Stimulated activated naive CD8-positive, alpha-beta T cell treated with anti-CD3 and anti-CD28 coated beads, Interleukin-15, Interleukin-2, amounts not matched to agents 100 U/mL and 50 U/mL, for 24 hours (primary cell): ENCODE measurements at regions not wholly inside any gene's neighbourhood (a gene's known extent, or its start where the extent isn't known, plus 50 kb on each side); places are given as distances from the start of the nearest gene placed in this dataset.

Experiments
- ATAC-seq: fragments of 150-1000 bp; cut with Tn5 transposase; one replicate; pipeline ENCODE4 v1.10.0; 2021
- DNase-seq: peaks from one replicate; pipeline ENCODE4 v3.0.0; 2021

- DNase-seq, result no peak
- no peak for ATAC-seq
Observed at GRCh38 chr13:63198071-63198470, 1782.4 kb upstream of the PCDH20 start.

GRCh38 chr13:63195726-63196125 lies 1780.1 kb upstream of the PCDH20 start:
- DNase-seq, result no peak
- ATAC-seq, result no peak

- DNase-seq (no peak), ATAC-seq (no peak)
Observed at GRCh38 chr13:63190742-63191141, 1775.1 kb upstream of the PCDH20 start.

DNA sequence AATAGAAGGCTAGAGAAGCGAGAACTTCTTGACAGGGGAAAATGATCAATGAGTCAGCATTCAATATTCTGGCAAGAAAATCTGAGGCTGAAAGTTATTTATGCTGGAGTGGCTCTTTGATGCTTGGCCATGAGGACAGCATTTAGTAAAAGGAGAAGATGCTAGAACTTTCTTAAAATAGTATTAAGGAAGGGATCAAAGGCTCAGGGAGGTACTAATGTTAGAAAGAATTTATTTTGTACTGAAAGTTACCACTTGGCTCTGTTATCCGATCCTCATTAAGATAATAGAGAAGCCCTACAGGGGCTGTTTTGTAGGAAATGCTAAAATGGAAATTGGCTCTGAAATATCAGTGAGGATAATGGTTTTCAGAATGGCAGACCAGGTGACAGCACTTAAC lies 1774.6 kb upstream of the PCDH20 start:
- ATAC-seq (no peak), DNase-seq (no peak)

GRCh38 chr13:63189712-63190111 lies 1774.1 kb upstream of the PCDH20 start:
- ATAC-seq (no peak), DNase-seq (no peak)

- ATAC-seq (no peak), DNase-seq (no peak)
Observed at GRCh38 chr13:63184693-63185092, 1769.0 kb upstream of the PCDH20 start.

DNA sequence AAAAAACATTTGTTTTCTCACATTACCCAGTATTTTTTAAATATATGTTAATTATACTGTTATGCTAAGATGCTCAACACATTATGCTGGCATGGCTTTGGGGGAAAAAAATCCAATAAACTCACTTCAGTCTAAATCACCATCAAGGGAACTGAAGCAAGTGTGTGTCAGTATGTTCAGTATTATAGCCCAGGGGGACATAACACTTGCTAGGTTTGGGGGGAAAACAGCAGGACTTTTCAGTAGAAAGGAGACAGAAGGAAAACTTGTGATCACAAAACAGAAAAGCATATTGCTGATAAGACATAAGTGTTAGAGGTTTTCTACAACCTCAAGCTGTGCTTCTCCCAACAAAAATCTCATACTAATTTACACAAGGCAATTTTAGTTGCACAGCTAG lies 1759.9 kb upstream of the PCDH20 start:
- DNase-seq (no peak), ATAC-seq (no peak)

GRCh38 chr13:63167699-63168337 lies 1752.2 kb upstream of the PCDH20 start:
- no peak for ATAC-seq
- DNase-seq, result no peak

GRCh38 chr13:63166345-63166744 lies 1750.7 kb upstream of the PCDH20 start:
- ATAC-seq (no peak), DNase-seq (no peak)

GRCh38 chr13:63163903-63164302 lies 1748.3 kb upstream of the PCDH20 start:
- DNase-seq (no peak), ATAC-seq (no peak)

- ATAC-seq (no peak), DNase-seq (no peak)
Observed at GRCh38 chr13:63161219-63161618, 1745.6 kb upstream of the PCDH20 start.

DNA sequence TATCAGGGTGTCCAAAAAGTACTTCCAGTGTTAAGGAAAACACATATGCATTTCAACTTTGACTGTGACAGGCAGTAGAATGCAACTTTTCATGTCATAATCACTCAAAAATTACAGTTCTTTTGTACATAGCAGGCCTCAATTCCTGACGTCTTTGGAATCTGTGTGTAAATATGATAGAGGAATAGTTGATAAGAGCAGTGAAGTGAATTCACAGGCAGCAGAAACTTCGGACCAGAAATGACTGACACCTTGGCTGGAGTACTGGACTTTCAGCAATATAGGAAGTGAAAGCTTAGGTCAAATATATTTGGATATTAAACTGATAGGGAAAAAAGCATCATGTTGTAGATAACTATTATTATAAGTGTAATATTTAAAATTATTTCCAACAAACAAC lies 1741.2 kb upstream of the PCDH20 start:
- no peak for ATAC-seq

GRCh38 chr13:63149375-63149774 lies 1733.7 kb upstream of the PCDH20 start:
- DNase-seq (no peak), ATAC-seq (no peak)

More for the DNA sequence above, 1741.2 kb upstream of the PCDH20 start:
- no peak for DNase-seq

DNA sequence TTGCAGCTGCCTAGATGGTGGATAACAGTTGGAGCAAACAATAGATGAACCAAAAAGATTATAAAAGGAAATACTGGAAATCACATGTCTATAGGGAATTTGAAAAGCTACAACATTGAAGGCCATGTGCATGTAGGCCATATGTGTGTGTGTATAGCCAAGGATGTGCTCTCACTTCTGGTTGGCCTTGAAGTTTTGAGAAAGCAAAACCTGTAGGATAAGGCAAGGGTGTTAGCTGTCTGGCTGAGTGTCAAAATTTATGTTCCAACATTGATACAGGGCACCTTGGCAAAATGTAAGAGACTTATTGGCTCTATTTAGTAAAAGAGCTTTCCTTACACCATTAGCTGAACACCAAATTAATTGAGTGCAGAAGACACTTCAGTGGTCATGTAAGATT lies 1723.6 kb upstream of the PCDH20 start:
- ATAC-seq, result no peak
- DNase-seq, result no peak

DNA sequence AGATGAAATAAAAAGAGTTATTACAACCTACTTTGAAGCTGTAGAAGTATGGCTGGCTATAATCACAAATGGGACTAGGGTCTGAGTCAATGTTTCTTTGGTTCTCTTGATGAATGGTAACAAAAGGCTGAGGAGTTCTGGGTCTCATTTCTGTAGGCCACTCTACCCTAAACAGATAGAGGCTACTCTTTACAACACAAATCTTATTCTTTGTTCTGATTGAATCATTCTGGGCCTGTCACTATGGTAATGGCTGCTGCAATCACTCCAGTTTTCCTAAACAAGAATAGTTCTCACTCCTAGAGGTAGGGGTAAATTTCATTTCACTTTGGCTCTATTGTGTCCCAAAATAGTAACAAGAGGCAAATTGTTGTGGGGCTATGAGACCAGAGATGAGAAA lies 1714.3 kb upstream of the PCDH20 start:
- DNase-seq (no peak), ATAC-seq (no peak)

GRCh38 chr13:63128716-63129115 lies 1713.1 kb upstream of the PCDH20 start:
- ATAC-seq (no peak), DNase-seq (no peak)

DNA sequence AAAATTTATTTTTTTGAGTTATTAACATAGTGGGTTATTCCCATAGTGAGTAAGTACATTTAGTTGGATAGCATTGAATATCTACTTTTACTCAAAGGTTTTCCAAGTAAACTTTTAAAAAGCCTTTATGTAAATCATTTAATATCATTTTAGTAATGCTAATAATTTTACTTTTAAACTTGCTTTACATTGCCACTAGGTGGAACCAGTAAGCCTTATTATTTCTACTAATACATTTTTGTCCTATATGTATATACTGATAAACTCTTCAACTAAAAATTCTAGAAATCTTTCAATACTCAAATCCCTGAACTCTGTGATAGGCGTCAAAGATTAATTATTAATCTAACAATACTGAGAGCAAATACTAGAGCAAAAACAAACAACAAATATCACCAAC lies 1709.2 kb upstream of the PCDH20 start:
- ATAC-seq (no peak), DNase-seq (no peak)

GRCh38 chr13:63120883-63121282 lies 1705.2 kb upstream of the PCDH20 start:
- ATAC-seq (no peak), DNase-seq (no peak)

DNA sequence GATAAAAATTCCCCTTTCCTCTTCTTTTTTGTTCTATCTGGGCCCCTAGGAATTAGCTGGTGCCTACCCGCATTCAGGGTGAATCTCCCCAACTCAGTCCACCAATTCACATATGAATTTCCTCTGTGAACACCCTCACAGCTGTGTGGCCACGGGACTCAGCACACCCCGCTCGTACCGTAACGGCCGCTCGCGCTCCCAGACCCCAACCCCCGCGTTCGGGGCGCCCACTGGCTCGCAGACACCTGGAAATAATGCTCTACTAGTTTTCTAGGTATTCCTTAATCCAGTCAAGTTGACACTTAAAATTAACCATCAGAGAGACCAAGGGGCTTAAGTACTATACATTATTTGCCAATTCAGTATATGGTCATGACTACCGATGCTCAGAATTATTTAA lies 1702.1 kb upstream of the PCDH20 start:
- DNase-seq, result no peak
- ATAC-seq, result no peak

DNA sequence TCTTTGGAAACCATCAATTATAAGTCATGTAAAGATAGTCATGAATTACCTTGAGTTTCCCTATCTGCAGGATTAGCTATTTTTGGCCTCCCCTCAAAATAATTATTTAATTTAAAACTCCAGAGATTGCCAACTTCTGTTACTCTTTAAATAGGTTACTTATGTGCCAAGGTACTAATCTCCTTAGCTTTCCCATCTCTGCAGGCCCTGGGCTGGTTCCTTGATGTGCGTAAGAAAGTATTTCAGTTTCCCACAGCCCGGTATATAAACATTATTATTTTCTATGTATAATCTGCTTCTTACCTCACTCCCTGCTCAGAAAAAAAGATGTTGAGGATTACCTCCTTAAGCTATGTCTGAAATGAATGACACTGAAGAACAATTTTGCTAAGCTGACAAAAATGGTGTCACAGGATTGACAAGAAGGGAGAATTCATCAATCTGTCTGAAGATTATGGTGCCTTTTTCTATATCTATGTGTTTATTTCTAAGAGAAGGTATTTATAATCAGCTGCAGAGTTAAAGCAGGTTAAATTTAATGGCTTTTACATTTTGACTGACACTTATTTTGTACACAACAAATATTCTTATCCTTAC lies 1697.2 kb upstream of the PCDH20 start:
- no peak for ATAC-seq
- DNase-seq, result no peak

DNA sequence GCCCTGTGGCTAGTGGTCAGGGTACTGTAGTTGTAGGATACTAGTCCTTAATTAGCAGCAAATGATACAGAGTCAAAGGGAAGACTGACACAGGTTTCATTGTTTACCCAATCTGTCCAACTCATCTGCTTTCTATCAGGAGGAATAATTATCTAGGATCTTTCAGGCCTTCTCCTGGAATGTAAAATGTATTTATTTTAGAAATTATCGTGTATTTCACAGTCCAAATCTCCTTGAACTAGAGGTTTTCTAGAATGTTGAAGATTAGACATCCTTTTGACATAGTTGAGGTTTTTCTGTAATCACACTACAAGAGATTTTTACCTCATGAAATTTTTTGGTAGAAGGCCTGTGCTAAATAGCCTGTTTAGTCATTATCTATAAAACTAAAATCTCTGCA lies 1694.8 kb upstream of the PCDH20 start:
- DNase-seq (no peak), ATAC-seq (no peak)

DNA sequence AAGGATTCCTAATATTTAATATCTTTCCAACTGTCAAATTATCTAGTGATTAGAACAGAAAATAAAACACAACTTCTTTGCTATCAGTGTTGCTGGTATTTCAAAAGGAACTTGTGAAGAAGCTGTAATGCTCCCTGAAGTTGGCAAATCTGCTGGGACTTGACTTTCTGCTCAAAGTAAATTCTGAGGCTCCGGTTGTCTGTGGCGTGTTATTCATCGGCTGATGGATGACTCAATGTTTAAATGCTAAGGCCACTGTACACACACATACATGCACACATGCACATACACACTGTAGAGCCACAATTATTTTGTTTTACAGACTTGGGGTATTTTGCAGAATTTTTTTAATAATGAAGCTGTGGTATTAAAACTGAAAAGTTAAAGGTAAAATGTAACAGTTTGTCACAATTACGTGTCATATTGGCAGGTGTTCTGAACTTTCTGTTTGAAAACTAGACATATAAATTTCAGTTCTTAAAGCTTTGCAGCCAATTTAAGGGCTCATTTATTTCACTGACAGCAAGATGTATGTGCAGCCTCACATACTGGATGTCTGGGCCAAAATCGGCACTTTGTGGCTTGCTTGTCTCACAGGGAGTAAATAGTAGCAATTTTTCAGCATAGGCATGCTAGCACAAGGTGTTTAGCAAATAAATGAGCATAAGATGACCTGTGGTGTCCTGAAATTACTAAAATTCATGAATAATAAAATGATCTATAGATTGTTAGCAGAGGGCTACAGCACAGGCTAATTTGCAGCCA lies 1691.7 kb upstream of the PCDH20 start:
- DNase-seq (no peak), ATAC-seq (no peak)

DNA sequence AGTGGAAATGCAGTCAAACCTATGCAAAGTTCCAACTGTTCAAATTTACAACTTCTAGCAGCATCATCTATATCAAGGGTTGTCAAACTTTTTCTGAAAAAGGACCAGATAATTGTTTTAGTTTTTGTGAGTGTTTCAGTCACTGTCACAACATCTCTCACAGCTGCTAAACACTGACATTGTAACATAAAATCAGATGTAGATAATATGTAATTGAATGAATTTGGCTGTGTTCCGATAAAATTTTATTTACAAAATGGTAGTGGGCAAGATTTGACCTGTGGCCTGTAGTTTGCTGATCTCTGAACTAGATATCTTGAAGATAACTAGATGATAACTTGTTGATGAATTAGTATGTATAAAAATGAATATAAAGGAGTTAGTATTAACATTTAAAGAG lies 1679.1 kb upstream of the PCDH20 start:
- no peak for DNase-seq
- ATAC-seq, result no peak
